HG03378 (cell line): ENCODE measurements at regions not wholly inside any gene's neighbourhood (a gene's known extent, or its start where the extent isn't known, plus 50 kb on each side); places are given as distances from the start of the nearest gene placed in this dataset.

Experiments used
- ATAC-seq: cut with Tn5 transposase; IDR thresholded peaks from one replicate; pipeline ENCODE4 v1.9.1; 2021; ENCODE audit warnings: mild to moderate bottlenecking, moderate library complexity; ENCODE audit not compliant: unreplicated experiment

GRCh38 chr3:25125201-25125600 is 302.9 kb upstream of the RARB start:
- no peak for ATAC-seq

DNA sequence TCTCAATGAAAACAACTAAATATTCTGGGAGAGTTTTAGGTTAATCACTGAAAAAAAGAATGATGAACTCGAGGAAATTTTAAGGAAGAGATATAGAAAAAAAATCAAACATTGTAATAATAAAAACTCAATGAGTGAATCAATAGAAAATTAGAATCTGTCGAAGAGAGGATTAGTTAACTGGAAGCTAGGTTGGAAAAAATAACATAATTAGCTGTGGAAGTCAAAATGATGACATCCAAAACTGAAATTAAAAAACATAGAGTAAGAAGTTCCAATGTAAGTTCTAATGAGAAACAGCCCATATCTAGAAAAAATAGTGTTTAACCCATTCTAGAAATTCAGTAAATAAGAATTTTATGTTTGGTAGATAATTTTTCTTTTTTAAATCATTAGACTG is 299.3 kb upstream of the RARB start:
- no peak for ATAC-seq

DNA sequence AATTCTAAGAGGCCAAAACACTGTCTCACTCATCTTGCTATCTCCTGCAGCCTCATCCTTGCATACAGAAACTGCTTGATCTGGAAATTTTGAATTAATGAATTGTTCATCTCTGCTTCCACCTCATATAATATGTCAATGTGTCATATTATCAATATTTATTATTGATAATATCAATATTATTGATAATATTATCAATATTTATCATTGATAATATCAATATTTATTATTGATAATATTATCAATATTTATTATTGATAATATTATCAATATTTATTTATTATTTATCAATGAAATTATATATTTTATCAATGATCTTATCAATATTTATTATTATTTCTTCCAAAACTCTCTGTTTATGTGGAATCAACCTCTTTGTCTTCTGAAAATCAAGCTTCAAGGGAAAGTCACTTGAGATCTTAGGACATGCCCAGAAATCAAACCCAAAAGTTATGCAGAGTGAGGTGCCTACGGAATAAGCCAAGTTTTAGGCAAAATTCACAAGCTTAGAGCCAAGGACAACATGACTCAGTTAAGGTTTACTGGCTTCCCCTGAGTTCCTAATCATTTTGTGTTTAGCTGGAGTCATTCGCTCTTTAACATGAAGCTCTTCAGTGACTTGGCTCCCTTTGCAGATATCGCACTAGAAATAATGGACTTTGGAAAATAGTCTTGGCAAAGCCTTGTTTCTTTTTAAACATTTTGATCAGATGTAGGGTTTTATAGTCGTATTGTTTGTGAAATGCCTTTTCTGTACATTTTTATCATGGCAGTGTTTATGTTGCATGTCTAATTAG is 297.1 kb upstream of the RARB start:
- no peak for ATAC-seq

GRCh38 chr3:25133588-25133987 is 294.5 kb upstream of the RARB start:
- ATAC-seq = no peak

- no peak for ATAC-seq
These were observed 290.5 kb upstream of the RARB start for GRCh38 chr3:25137606-25138005.

DNA sequence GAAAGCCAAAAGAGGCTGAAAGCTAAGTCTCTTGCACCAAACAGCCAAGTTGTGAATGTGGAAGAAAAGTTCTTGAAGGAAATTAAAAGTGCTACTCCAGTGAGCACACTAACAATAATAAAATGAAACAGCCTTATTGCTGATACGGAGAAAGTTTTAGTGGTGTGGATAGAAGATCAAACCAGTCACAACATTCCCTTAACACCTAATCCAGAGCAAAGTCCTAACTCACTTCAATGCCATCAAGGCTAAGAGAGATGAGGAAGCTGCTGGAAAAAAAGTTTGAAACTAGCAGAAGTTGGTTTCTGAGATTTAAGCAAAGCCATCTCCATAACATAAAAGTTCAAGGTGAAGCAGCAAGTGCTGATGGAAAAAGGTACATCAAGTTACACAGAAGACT is 288.8 kb upstream of the RARB start:
- no peak for ATAC-seq

DNA sequence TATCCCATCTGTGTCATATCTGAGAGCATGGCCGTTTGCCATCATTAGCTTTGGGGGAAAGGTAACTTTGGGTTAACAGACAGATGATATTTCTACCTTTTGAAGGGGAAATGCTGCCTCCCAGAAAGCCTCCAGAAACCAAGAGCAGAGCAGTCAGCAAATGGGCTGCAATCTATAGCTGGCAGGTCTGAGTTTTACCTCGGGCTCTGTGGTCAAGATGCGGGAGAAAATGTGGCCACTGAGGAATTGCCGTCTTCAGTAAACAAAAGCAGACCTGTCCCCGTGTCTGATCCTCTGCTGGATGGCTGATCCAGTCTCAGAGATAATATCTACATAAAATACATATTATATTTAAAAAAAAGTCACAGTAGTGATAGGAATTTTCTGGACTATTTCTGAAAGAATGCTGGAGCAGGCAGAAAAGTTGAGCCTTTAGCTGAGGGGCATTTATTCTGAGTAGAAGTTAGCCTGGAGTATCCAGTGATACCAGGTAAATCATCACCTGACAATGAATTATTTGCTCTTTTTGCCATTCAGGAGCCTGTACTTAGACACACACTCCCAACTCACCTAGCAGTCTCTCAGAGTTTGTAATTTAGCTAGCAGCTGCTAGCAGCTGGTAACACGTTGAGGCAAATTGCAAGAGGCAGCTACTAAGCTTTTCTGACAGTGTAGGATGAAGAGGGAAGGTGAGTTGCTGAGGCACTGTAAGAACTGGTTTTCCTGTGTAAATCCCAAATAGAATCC is 285.3 kb upstream of the RARB start:
- ATAC-seq = no peak

DNA sequence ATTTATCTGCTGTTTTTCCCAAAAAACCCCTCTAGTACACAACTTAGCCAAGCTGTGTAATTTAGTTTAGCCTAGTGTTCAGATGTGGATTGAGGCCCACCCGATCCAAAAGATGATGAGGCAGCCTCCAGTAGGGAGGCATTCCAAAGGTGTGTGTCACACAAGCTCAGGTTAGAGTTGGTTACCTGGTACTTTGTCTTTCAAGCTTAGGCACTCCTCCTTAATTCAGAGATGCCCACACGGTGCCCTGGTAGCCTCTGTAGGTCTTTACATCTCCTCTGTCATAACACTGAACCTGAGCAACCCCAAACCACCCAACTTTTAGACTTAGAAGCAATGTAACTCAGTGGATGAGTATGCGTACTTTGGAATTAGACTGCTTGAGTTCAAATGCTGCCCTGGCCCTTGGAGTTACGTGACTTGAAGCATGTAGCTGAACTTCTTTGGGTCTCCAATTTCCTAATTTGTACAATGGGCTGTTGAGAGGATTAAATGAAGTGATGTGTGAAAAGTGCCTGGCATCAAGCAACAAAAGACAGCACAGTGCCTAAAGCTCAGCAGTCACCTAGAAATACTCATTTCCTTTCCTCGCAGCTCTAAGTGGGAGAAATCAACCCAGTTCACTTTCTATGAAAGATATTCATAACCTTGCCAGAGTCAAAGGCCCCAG is 284.6 kb upstream of the RARB start:
- ATAC-seq = no peak

DNA sequence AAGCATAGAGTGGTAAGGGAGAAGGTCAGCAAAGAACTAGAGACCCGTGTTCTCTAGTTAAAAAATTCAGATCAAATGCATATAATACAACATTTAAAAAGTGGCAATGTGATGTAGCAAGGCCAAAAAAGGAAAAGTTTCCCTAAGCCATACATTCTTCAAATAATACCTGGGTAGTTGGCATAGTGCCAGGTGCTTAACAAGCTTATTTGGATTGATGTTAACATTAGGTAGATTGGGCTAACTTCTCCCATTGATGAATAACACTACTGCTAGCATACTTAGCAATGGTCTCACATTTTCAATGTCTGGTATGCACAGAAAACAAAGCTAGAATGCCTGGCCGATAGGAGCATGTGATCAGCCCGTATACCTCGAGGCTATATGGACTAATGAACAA is 283.6 kb upstream of the RARB start:
- ATAC-seq = no peak

GRCh38 chr3:25145176-25145575 is 282.9 kb upstream of the RARB start:
- no peak for ATAC-seq

GRCh38 chr3:25150199-25150598 is 277.9 kb upstream of the RARB start:
- ATAC-seq = no peak

- ATAC-seq = no peak
These were observed 276.7 kb upstream of the RARB start for GRCh38 chr3:25151281-25151902.

- no peak for ATAC-seq
These were observed 276.2 kb upstream of the RARB start for GRCh38 chr3:25151903-25152295.

- no peak for ATAC-seq
These were observed 274.9 kb upstream of the RARB start for GRCh38 chr3:25153136-25153535.

DNA sequence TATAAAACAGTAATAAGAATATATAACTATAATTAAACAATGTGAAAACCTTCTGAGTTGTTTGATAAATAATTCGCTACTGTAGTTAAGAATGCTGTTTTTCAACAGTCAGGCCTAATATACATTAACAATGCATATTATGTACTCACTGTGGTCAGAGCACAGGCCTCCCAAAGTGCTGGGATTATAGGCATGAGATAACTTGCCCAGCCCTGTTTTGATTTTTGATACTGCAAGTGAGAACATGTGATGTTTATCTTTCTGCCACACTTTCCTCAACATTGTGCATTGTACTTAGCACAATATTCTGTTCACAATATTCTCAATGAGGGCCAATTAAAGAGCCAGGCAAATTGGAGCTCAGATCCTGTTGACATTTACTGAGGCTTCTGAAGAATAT is 274.5 kb upstream of the RARB start:
- ATAC-seq = no peak

DNA sequence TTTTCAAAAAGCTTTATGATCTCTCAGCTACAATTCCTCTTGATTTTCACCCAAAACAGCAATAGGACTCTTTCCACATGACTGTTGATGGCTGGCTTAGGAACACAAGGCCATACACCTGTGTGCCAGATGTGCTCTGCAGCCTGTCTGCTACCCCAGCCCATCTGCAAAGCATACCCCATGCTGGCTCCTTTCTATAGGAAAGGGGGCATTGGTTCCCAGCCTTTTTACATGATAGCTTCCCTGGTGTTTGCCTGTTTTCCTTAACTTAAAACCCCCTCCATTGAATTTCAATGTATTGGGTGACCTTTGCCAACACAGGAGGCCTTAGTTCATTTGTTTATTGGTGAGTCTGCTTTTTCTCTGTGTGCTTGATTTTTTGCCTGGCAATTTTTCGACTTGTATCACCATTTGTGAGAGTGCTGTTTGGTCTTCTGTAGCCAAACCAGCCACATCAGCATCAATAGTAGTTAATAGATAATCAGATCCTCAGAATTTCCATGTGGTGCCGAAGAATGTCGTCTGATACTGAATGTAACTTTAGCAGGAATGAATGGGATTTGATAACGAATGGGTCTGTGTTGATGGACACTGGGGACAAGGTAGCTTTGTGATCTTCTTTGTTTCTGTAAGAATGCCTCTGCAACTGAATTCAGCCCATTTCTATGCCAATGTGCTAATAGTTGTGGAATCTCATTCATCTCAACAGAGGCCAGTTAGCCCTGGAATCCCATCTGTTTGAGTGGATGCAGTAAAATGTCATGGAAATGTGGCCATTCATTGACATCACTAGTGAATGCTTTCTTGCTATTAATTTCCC is 272.2 kb upstream of the RARB start:
- no peak for ATAC-seq

DNA sequence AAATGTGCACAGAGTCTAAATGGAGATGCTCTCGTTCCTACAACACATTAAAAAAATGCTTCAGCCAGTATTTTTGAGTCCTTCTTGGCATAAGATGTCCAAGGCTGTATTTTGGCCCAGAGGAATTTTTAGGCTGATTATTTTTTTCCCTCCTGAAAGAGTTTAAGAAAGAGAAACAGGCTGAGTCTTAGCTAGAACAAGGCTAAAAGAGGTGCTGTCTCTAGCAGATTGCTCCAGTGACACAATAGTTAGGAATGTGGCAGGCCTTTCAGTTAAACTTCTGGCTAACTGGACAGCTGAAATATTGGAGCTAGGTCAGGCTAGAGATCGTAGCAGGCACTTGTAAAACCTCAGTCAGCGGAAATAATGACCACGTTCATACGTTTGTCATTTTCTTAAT is 271.4 kb upstream of the RARB start:
- ATAC-seq = no peak

DNA sequence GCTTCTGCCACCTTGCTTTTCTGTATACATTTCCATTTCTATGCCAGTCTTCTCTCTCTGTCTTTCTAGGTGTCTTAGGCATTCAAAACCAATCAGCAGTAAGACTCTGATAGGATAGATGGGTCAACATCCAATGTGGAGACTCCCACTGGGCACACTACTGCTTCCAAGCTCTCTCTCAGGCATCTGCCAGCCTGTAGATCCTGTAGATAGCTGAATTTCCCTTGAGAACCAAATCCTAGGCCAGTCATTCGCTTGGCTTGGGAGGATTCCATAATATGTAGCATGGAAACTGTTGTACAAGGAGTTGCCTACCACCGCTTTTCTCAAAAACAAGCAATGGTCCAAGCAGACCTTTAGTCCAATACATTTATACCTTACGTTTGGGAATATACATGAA is 262.8 kb upstream of the RARB start:
- no peak for ATAC-seq

DNA sequence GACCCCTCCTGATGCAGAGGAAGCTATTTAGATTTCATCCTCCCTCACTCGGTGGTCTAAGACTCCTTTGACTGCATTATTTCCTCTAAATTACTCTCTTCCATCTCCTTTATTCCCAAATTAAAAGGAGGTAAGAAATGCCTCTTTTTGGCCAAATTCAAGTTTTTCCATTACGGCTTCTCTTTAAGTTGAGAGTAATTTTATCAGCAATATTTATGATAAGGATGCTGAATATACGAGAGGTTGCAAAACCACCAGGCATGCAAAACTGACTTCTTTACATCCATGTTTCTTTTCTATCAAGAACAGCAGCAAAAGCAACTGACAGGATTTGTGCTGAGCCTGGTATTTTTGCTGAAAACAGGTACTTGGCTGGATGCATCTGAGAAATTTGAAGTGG is 262.0 kb upstream of the RARB start:
- no peak for ATAC-seq

- ATAC-seq = no peak
These were observed 258.9 kb upstream of the RARB start for GRCh38 chr3:25169151-25169550.

DNA sequence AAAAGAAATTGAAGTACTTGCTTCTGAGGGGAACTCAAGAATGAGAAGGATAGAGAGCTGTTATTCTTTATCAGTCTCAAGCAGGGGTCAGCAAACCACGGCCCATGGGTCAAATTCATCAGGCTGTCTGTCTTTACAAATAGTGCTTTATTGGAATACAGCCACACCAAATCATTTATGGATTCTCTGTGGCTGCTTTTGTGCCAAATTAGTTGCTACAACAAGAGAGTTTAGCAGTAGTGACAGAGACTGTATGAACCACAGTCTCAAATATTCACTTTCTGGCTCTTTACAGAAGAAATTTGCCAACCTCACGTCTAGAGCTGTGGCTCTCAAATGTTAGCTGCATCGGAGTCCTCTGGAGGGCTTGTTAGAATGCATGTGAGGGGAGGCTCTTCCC is 258.0 kb upstream of the RARB start:
- ATAC-seq = no peak
